Fibroblast of villous mesenchyme (primary cell): ENCODE measurements at regions not wholly inside any gene's neighbourhood (a gene's known extent, or its start where the extent isn't known, plus 50 kb on each side); places are given as distances from the start of the nearest gene placed in this dataset.

Experiments
- DNase-seq: peaks from one replicate; pipeline ENCODE4 v3.0.0-alpha.2; 2010; ENCODE audit warnings: low read depth
- H3K4me3 ChIP-seq: 2 replicates; pipeline ENCODE4 v1.5.1; 2011; ENCODE audit warnings: low read depth, mild to moderate bottlenecking, low read length
- TF ChIP-seq, protein P1 (sequence below): IDR thresholded peaks from 2 replicates; pipeline ENCODE4 v1.5.1; 2012; ENCODE audit warnings: low read depth, mild to moderate bottlenecking, low read length; ENCODE audit not compliant: insufficient read depth

DNA sequence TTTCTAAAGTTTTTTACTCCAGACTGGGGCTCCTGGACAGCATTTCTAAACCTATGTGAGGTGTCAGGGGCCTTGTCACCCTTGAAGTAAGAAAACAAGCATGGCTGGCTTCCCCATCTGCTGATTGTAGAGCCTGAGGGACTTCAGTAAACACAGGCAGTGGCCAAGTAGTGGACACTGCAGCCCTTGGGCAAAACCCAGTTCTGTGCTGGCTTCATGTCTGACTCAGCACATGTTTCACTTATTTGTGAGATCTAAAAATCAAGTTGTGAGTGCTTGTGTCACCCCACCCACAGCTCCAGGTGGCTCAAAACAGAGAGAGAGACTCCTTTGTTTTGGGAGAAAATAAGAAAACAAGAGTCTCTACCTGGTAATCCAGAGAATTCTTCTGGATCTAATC lies 660.3 kb upstream of the VRK2 start:
- no peak for DNase-seq
- TF ChIP-seq, protein P1, sequence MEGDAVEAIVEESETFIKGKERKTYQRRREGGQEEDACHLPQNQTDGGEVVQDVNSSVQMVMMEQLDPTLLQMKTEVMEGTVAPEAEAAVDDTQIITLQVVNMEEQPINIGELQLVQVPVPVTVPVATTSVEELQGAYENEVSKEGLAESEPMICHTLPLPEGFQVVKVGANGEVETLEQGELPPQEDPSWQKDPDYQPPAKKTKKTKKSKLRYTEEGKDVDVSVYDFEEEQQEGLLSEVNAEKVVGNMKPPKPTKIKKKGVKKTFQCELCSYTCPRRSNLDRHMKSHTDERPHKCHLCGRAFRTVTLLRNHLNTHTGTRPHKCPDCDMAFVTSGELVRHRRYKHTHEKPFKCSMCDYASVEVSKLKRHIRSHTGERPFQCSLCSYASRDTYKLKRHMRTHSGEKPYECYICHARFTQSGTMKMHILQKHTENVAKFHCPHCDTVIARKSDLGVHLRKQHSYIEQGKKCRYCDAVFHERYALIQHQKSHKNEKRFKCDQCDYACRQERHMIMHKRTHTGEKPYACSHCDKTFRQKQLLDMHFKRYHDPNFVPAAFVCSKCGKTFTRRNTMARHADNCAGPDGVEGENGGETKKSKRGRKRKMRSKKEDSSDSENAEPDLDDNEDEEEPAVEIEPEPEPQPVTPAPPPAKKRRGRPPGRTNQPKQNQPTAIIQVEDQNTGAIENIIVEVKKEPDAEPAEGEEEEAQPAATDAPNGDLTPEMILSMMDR, result no peak
- H3K4me3 ChIP-seq, result no peak overlapping the region

DNA sequence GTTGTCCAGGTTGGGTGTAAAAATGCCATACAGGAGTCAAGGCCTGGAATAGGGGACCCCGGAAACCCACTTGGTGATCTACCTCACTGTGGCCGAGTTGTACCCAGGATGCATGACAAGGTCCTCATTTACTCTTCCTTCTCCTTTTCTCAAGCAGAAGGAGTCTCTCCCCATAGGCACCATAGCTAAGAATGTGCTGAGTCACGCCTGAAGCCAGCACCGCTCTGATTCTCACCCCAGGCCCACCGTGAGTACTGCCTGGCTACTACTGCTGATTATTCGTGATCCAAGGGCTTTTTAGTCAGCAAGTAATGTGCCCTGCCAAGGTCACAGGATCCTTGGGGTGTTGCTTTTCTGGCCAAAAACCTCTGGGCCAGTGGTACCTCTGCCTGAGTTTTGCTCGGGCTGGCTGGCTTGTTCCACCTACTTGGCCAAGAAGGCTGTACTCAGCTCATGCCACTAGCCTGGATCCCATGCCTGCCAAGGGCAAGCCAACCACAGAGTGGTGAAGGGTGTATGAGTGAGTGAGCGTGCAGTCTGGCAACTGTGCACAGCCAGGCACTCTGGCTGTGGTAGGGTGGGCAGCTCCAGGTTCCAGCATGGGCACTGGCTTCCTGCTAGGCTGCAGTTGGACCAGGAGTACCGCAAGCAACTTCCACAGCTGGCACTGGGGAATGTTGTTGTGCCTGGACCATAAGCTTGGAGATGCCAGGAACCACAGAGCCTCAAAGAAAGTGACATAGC lies 650.1 kb upstream of the VRK2 start:
- TF ChIP-seq, protein P1, result no peak
- H3K4me3 ChIP-seq, result no peak overlapping the region
- DNase-seq, result no peak

DNA sequence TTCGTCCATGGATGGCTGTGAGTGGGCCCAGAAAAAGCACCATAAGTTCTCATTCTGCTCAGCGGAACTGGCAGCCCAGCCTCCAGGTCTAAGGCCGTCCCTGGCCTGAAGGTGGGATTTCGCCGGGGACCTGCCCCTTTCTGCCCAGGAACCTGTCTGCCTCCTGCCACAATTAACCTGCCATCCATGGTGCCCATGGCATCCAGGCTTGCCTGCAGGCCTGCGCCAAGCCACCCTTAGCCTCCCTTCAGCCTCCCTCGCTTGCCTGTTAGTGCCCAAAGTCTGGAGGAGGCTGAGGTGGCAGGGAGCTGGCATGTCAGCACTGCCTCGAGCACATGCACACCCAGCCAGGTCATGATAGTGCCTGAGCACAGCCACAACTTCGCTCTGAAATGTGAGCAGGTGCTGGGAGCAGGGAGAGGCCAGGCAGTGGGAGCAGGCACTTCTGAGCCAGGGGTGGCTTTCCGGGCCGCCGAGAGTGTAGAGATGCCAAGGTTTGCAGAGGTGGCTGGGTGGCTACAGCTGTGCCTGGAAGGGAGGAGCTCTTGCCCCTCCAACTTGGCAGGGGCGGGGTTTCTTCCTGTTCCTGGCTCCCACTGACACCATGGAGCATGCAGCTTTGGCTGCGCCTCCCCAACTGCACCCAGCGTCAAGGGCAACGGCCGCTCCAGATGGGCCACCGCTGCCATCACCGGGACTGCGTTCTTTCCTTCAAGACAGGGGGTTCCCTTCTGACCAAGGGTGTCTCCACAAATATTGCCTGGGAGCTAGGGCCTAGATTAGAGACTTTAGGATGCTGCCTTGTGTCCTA lies 648.9 kb upstream of the VRK2 start:
- H3K4me3 ChIP-seq, result no peak overlapping the region
- no peak for DNase-seq
- TF ChIP-seq, protein P1, result no peak

DNA sequence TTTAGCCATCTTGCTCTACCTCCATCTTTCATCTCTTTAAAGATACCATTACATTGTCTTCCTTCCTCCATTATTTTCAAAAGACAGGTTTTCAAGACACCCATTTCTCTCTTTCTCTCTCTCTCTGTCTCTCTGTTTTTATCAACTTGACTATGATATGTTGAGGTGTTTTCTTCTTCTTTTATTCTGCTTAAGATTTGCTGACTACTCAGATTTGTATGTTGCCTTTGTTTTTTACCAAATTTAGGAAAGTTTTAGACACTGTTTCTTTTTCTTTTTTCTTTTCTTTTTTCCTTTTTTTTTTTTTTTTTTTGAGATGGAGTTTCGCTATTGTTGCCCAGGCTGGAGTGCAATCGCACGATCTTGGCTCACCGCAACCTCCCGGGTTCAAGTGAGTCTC lies 647.5 kb upstream of the VRK2 start:
- H3K4me3 ChIP-seq, result no peak overlapping the region
- TF ChIP-seq, protein P1, result no peak
- DNase-seq, result no peak

GRCh38 chr2:57402096-57402495 lies 644.5 kb upstream of the VRK2 start:
- DNase-seq, result no peak
- TF ChIP-seq, protein P1, result no peak
- H3K4me3 ChIP-seq, result no peak overlapping the region

DNA sequence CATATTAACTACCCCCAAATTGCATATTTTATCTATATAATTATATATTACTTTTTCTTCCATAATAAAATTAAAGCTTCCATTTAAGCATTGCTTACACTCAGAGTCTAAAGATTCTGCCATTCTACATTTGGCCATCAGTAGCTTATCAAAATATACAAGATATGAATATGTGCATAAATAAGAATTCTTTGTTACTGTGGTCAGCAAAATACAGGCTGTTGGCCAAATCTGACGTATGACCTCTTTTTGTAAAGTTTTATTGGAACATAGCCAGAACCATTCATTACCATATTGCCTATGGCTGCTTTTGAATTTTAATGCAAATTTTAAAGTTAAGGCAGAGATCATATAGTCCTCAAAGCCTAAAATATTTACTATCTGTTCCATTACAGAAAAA lies 643.9 kb upstream of the VRK2 start:
- DNase-seq, result no peak
- TF ChIP-seq, protein P1, result no peak
- no peak overlapping the region for H3K4me3 ChIP-seq
